ENCODE measurements at regions not wholly inside any gene's neighbourhood (a gene's known extent, or its start where the extent isn't known, plus 50 kb on each side); places are given as distances from the start of the nearest gene placed in this dataset.

DNA sequence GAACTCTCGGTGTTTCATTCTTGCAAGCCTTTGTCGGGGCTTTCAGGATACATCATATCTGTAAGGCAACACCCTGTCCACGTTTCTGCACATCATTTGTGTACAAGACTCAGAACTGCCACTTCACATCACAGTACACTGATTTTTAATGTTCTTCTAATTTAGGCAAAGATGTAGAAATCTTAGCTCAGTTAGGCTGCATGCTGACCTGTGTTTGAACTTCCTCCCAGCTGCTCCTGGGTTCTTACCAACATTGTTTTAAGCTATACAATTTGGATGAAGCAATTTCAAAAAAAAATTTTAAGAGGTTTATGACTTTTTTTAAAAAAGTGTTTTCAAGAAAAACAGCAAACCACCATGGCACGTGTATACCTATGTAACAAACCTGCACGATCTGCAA lies 1047.9 kb upstream of the SLC10A2 start:
- Histone ChIP-seq H3K36me3 (ENCODE audit: low read depth, low read length) (no peaks in the 10 kb centered on the region), H3K9ac (ENCODE audit: low read length) (no peak overlapping the region), H3K9me3 (ENCODE audit: low read length) (no peaks in the 10 kb centered on the region), H3K4me1 (ENCODE audit: insufficient read depth, low read length) (no peaks in the 10 kb centered on the region), H2AFZ (ENCODE audit: low read length) (no peak overlapping the region), H3K4me3 (ENCODE audit: low read length) (no peak overlapping the region), H3K9me2 (replicated peaks; ENCODE audit: low read length) (no peaks in the 10 kb centered on the region), H4K20me1 (ENCODE audit: low read length) (no peaks in the 10 kb centered on the region), H3K4me2 (ENCODE audit: low read length) (no peak overlapping the region), H3K79me2 (ENCODE audit: low read length) (no peaks in the 10 kb centered on the region), H3K27me3 (ENCODE audit: low read length) (no peaks in the 10 kb centered on the region), H3K27ac (ENCODE audit: low read length) (no peak overlapping the region), H3F3A (ENCODE audit: low read length, unreplicated experiment) (no peaks in the 10 kb centered on the region)
- POLR2A ChIA-PET (ENCODE audit: unreplicated experiment) = no interaction called here
- CTCF ChIA-PET = no interaction called here
- no TSS peak for BruUV-seq (replicated peaks)
- DNase-seq = no peak
- ATAC-seq = no peak
- intact Hi-C loops (cut with micrococcal nuclease) = loop anchor here (10.0 kb wide), 1 partner anchor 451 kb away; no protein-coding TSS in a partner anchor
- no peak for TF ChIP-seq EZH2 (IDR thresholded peaks at IDR 0.05; ENCODE audit: low read length, unreplicated experiment)
- TF ChIP-seq, protein P1, sequence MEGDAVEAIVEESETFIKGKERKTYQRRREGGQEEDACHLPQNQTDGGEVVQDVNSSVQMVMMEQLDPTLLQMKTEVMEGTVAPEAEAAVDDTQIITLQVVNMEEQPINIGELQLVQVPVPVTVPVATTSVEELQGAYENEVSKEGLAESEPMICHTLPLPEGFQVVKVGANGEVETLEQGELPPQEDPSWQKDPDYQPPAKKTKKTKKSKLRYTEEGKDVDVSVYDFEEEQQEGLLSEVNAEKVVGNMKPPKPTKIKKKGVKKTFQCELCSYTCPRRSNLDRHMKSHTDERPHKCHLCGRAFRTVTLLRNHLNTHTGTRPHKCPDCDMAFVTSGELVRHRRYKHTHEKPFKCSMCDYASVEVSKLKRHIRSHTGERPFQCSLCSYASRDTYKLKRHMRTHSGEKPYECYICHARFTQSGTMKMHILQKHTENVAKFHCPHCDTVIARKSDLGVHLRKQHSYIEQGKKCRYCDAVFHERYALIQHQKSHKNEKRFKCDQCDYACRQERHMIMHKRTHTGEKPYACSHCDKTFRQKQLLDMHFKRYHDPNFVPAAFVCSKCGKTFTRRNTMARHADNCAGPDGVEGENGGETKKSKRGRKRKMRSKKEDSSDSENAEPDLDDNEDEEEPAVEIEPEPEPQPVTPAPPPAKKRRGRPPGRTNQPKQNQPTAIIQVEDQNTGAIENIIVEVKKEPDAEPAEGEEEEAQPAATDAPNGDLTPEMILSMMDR (conservative IDR thresholded peaks at IDR 0.05; ENCODE audit: low read depth, low read length) = no peak
- no peak for TF ChIP-seq EZH2phosphoT487 (IDR thresholded peaks at IDR 0.05; ENCODE audit: borderline replicate concordance, low read length)

DNA sequence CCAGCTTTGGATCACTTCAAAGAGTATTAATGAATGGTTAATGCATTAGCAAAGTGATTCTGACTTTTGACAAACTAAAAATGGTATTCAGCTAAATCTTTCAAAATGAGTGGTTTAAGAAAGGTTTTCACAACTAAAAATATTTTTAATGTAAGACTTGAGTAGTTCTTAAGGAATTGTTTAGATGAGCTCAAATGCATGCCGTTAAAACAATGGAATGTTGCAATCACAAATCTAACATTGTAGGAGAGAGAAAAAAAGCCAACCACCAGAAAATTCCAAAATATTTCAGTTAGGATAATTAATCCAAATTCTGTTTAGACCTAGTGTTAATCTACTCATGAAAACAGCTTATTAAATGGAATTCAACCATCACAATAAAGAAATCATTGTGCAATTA lies 1044.8 kb upstream of the SLC10A2 start:
- TF ChIP-seq, protein P1 (conservative IDR thresholded peaks at IDR 0.05; ENCODE audit: low read depth, low read length) = no peak
- TF ChIP-seq EZH2phosphoT487 (IDR thresholded peaks at IDR 0.05; ENCODE audit: borderline replicate concordance, low read length) (no peak), EZH2 (IDR thresholded peaks at IDR 0.05; ENCODE audit: low read length, unreplicated experiment) (no peak)
- Histone ChIP-seq H3K36me3 (ENCODE audit: low read depth, low read length) (no peaks in the 10 kb centered on the region), H3K9ac (ENCODE audit: low read length) (no peak overlapping the region), H3K4me2 (ENCODE audit: low read length) (no peak overlapping the region), H3K27me3 (ENCODE audit: low read length) (no peaks in the 10 kb centered on the region), H3K9me3 (ENCODE audit: low read length) (no peaks in the 10 kb centered on the region), H3K27ac (ENCODE audit: low read length) (no peak overlapping the region), H2AFZ (ENCODE audit: low read length) (no peak overlapping the region), H3K4me3 (ENCODE audit: low read length) (no peak overlapping the region), H3K4me1 (ENCODE audit: insufficient read depth, low read length) (peaks cover 13% of the 10 kb centered on the region; the same call in 1 of the 2 replicates), H3F3A (ENCODE audit: low read length, unreplicated experiment) (no peaks in the 10 kb centered on the region), H4K20me1 (ENCODE audit: low read length) (no peaks in the 10 kb centered on the region), H3K9me2 (replicated peaks; ENCODE audit: low read length) (no peaks in the 10 kb centered on the region), H3K79me2 (ENCODE audit: low read length) (no peaks in the 10 kb centered on the region)
- no TSS peak for BruUV-seq (replicated peaks)
- ATAC-seq = no peak
- ChIA-PET POLR2A (ENCODE audit: unreplicated experiment) (no interaction called here), CTCF (no interaction called here)
- intact Hi-C loops (cut with micrococcal nuclease) = loop anchor here (10.0 kb wide), 1 partner anchor 454 kb away; no protein-coding TSS in a partner anchor
- no peak for DNase-seq

DNA sequence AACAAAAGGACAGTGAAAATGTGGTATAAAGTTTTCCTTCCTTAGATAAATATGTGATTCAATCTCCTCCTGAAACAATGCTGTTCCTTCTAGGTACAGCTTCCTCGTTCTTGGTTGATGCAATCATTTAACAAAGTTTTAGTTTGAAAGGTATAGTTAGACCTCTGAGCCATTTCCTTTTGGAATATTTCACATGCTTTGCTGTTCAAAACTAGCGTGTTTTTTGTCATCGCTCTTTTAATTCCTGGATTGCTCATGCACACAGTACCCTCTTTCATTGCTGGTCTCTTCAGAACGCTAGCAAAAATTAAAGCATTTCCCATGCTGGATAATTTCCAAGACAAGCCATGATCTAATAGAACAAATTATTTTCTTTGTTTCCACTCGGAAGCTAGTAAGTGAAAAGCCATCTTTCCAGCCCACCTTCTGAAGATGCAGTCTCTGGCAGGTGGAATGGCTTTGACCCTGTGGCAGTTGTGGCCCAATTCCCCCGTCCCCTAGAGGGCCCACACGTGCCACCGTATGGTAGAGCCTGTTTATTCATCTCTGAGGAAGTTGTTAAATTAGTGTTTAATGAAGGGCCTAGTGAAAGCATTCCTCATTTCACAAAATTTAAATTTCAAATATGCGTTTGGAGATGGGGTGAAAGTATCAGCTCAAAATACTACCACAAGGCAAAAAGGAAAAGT lies 1040.6 kb upstream of the SLC10A2 start:
- no peaks in the 10 kb centered on the region for H3K36me3 ChIP-seq (ENCODE audit: low read depth, low read length)
- no peaks in the 10 kb centered on the region for H4K20me1 ChIP-seq (ENCODE audit: low read length)
- peak; percentile 88 for ATAC-seq
- H3K79me2 ChIP-seq (ENCODE audit: low read length) = no peaks in the 10 kb centered on the region
- ChIA-PET CTCF (no interaction called here), POLR2A (ENCODE audit: unreplicated experiment) (no interaction called here)
- H3F3A ChIP-seq (ENCODE audit: low read length, unreplicated experiment) = no peaks in the 10 kb centered on the region
- DNase-seq = peak; percentile 57
- H3K9ac ChIP-seq (ENCODE audit: low read length) = no peak overlapping the region
- intact Hi-C loops (cut with micrococcal nuclease) = loop anchor here (5.0 kb wide), 1 partner anchor 225 kb away; no protein-coding TSS in a partner anchor
- H3K4me3 ChIP-seq (ENCODE audit: low read length) = no peak overlapping the region
- H3K27ac ChIP-seq (ENCODE audit: low read length) = peak overlapping the region; percentile 50
- H3K9me2 ChIP-seq (replicated peaks; ENCODE audit: low read length) = no peaks in the 10 kb centered on the region
- H3K27me3 ChIP-seq (ENCODE audit: low read length) = no peaks in the 10 kb centered on the region
- H3K4me1 ChIP-seq (ENCODE audit: insufficient read depth, low read length) = peaks cover 18% of the 10 kb centered on the region; the same call in 1 of the 2 replicates
- TF ChIP-seq EZH2phosphoT487 (IDR thresholded peaks at IDR 0.05; ENCODE audit: borderline replicate concordance, low read length) = no peak
- TF ChIP-seq, protein P1 (conservative IDR thresholded peaks at IDR 0.05; ENCODE audit: low read depth, low read length) = peak; percentile 33
- no TSS peak for BruUV-seq (replicated peaks)
- no peaks in the 10 kb centered on the region for H3K9me3 ChIP-seq (ENCODE audit: low read length)
- peak overlapping the region; percentile 73 for H2AFZ ChIP-seq (ENCODE audit: low read length)
- peak overlapping the region; percentile 32 for H3K4me2 ChIP-seq (ENCODE audit: low read length)
